ENCODE measurements at regions not wholly inside any gene's neighbourhood (a gene's known extent, or its start where the extent isn't known, plus 50 kb on each side); places are given as distances from the start of the nearest gene placed in this dataset.

DNA sequence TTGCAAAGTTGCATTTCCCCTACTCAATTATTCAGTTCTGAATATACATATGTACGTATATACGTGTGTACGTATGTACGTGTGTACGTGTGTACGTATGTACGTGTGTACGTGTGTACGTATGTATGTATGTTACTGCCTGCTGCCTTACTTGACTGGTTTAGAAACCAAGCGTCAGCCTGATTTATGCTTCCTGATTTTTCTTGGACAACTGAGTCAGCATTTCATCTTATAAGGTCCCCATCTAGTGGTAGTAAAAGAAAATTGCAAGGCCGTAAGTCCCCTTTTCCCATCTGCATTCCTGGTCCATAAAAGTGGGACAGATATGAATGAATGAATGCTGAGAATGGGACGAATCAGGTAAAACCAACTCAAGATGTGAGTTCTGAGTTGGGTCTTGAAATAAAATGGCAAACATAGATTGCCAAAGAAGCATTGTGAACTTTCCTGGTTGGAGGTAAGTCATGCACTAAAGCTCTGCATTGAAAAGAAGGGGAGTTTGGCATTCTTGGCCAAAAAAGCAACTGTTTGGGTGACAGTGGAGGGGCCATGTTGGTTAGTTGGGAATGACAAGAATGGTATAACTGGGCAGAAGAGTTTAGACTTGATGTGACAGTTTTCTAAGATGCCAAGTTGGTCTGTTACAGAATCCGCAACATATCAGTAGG is 76.4 kb upstream of the DNAH14 start:
- Histone ChIP-seq H3K27me3 (no peaks in the 10 kb centered on the region), H3K4me1 (replicated peaks in 1 of 2) (no peaks in the 10 kb centered on the region), H3K36me3 (replicated peaks in 1 of 2) (no peaks in the 10 kb centered on the region), H3K27ac (no peak overlapping the region), H3K9me3 (replicated peaks in 1 of 3) (no peaks in the 10 kb centered on the region), H3K4me3 (no peak overlapping the region)
- WGBS, 4 donors: 38 to 41% (median 39%) methylated on average over 13 of the region's 13 CpGs
- intact Hi-C loops (cut with DNase I): loop anchor here (5.0 kb wide), 3 partner anchors 211 to 341 kb away; no protein-coding TSS in a partner anchor
- TF ChIP-seq POLR2A (IDR thresholded peaks at IDR 0.05): no peak
- TF ChIP-seq, protein P1, sequence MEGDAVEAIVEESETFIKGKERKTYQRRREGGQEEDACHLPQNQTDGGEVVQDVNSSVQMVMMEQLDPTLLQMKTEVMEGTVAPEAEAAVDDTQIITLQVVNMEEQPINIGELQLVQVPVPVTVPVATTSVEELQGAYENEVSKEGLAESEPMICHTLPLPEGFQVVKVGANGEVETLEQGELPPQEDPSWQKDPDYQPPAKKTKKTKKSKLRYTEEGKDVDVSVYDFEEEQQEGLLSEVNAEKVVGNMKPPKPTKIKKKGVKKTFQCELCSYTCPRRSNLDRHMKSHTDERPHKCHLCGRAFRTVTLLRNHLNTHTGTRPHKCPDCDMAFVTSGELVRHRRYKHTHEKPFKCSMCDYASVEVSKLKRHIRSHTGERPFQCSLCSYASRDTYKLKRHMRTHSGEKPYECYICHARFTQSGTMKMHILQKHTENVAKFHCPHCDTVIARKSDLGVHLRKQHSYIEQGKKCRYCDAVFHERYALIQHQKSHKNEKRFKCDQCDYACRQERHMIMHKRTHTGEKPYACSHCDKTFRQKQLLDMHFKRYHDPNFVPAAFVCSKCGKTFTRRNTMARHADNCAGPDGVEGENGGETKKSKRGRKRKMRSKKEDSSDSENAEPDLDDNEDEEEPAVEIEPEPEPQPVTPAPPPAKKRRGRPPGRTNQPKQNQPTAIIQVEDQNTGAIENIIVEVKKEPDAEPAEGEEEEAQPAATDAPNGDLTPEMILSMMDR (IDR thresholded peaks at IDR 0.05): peak; percentile 55 to 81 (median 70)
- no peak for DNase-seq

DNA sequence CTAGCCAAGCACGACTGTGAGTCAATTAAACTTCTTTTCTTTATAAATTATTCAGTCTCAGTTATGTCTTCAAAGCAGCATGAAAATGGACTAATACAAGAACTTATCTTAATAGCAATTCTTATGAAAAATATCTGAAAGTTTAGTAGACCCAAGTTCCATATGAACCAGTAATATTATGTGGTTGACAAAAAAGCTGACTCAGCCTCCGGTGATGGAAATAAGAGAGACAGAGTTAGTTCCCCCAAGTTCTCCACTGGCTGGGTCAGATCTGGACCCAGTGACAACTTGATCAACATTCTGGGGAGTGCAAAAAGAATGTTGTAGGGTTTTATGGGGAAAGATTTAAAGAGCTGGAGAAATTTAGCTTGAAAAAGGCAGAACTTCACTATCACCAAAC is 72.5 kb upstream of the DNAH14 start:
- H3K36me3 ChIP-seq (replicated peaks in 1 of 2): no peaks in the 10 kb centered on the region
- no peak for TF ChIP-seq POLR2A (IDR thresholded peaks at IDR 0.05)
- TF ChIP-seq, protein P1 (IDR thresholded peaks at IDR 0.05): no peak
- no peak overlapping the region for H3K4me3 ChIP-seq
- H3K27me3 ChIP-seq: no peaks in the 10 kb centered on the region
- DNase-seq: no peak
- no peaks in the 10 kb centered on the region for H3K9me3 ChIP-seq (replicated peaks in 1 of 3)
- intact Hi-C loops (cut with DNase I): no loop called here
- H3K27ac ChIP-seq: no peak overlapping the region
- H3K4me1 ChIP-seq (replicated peaks in 1 of 2): no peaks in the 10 kb centered on the region
- WGBS, 4 donors: 85 to 91% (median 89%) methylated on average over 2 of the region's 2 CpGs

- no peak for DNase-seq
- no peaks in the 10 kb centered on the region for H3K36me3 ChIP-seq (replicated peaks in 1 of 2)
- H3K27me3 ChIP-seq: peaks cover 3% of the 10 kb centered on the region
- no peak overlapping the region for H3K27ac ChIP-seq
- WGBS, 4 donors: 78 to 90% (median 85%) methylated on average over 2 of the region's 2 CpGs
- no peak for TF ChIP-seq POLR2A (IDR thresholded peaks at IDR 0.05)
- TF ChIP-seq, protein P1 (IDR thresholded peaks at IDR 0.05): no peak
- intact Hi-C loops (cut with DNase I): no loop called here
- no peaks in the 10 kb centered on the region for H3K4me1 ChIP-seq (replicated peaks in 1 of 2)
- no peak overlapping the region for H3K4me3 ChIP-seq
- H3K9me3 ChIP-seq (replicated peaks in 1 of 3): no peaks in the 10 kb centered on the region
Observed at GRCh38 chr1:224859651-224860050, 69.8 kb upstream of the DNAH14 start.

GRCh38 chr1:224860488-224861338 is 68.8 kb upstream of the DNAH14 start:
- intact Hi-C loops (cut with DNase I): no loop called here
- peaks cover 3% of the 10 kb centered on the region for H3K27me3 ChIP-seq
- H3K4me1 ChIP-seq (replicated peaks in 1 of 2): no peaks in the 10 kb centered on the region
- no peak overlapping the region for H3K27ac ChIP-seq
- no peaks in the 10 kb centered on the region for H3K36me3 ChIP-seq (replicated peaks in 1 of 2)
- no peak for DNase-seq
- no peak for TF ChIP-seq POLR2A (IDR thresholded peaks at IDR 0.05)
- TF ChIP-seq, protein P1 (IDR thresholded peaks at IDR 0.05): no peak
- 65 to 71% (median 67%) methylated on average over 6 of the region's 6 CpGs for WGBS, 4 donors
- peaks cover 0 to 3% (median 0%) of the 10 kb centered on the region in 3 donors for H3K9me3 ChIP-seq (replicated peaks in 1 of 3)
- H3K4me3 ChIP-seq: no peak overlapping the region
